ENCODE measurements at regions not wholly inside any gene's neighbourhood (a gene's known extent, or its start where the extent isn't known, plus 50 kb on each side); places are given as distances from the start of the nearest gene placed in this dataset.

DNA sequence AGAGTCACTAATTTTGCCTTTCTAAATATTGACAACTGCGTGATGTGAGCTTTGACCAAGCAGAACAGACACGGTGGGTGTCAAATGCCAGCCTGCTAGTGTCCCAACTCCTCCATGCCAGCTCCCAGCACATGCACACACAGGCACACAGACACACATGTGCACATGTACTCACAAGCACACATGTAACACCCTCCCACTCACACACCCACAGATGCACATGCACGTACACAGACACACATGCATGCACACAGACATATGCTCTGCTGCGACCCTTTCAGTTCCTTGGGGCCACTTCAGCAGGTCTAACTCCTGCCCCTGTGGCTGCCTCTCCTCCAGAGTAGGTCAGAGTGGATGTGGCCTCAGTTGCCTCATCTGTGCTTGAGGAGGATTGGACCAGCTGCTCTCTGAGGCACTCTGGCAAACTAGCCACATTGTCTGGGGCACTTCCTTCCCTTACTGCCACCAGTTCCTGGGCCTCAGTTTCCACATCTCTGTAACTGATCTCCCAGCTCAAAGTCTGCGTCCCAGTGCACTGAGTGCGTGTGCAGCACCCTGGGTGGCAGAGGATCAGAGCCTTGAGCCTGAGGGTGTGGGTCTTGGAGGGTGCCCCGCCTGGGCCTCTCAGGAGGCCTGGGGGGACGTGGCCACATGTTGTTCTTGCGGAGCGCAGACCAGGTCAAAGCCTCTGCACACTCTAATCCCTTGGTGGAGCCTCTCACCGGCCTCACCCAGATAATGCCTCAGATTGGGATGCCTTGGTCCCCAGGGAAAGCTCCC lies 55.0 kb upstream of the PRR23E start:
- no peak for FAIRE-seq

DNA sequence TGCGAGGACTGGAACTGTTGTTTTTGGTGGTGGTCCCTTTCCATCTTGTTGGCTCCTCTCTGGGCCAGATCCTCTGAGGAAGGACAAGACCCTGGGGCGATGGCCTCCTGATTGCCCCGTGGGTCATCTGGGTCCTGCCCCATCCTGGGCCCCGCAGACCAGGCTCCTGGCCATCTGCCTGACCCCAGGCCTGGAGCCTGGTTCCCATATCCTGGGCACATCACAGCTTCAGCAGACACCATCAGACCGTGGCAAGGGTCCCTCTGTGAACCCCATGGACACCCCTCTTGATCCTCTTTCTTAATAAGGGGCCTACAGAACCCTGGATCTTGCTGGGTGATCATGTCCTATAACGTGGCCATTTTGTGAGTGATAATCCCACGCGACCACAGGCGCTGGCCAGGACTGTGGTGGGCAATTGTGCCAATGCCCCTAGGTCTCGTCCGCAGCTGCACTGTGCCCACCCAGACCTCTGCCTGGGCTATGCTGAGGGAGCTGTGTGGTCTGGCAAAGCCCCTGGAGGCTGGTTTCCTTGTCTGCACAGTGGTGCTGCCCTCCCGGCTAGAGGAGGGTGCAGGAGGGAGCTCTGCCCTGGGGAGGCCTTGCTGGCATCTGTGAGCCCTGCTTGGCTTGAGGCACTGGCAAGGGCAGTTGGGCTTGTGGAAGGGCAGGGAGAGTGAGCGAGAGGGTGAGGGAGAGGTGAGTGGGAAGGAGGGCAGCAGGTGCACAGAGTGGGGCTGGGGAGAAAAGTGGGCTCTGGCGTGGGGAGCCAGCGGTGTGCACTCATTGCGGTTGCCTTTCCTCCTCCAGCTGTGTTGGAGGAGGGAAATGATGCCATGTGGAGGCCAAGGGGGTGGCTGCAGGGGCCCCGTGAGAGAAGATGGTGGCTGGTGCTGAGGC lies 53.1 kb upstream of the PRR23E start:
- FAIRE-seq, result no peak

GRCh38 chr3:127140501-127141460 lies 52.1 kb upstream of the PRR23E start:
- no peak for FAIRE-seq

DNA sequence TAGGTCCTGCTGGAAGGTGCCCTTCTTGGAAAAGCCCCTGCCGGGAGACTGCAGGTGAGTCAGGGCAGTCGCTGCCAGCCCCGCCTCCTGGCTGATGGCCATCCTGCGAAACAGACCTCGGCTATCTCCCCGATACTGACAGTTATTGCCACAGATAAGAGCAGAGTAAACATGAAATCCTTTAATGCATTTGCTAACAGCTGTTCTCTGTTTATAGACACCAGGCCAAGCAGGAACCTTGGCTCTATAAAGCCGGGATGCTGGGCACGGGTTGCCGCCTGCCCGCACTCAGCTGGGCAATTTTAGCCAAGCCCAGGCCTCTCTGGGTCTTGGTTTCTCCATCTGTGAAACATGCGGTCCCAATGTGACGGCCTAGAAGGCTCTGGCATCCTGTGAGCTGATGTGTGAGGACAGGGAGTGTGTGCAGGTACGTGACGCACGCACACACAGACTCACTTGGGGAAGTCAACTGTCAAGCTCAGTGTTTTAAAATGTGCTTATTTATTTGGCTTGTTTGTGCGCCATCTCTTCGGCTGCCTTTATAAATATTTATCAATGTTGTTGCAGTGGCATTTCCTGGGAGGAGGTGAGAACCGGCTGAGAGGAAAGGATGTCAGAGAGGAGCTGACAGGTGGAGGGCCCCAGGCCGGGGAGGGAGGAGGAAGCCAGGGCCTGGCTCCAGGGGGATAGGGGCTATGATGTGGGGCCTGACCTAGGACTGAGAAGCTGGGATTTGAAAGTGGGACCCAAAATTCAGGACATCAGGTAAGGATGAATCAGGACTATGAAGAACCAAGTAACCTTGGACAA lies 50.8 kb upstream of the PRR23E start:
- FAIRE-seq, result peak; percentile 100
